ENCODE measurements at regions not wholly inside any gene's neighbourhood (a gene's known extent, or its start where the extent isn't known, plus 50 kb on each side); places are given as distances from the start of the nearest gene placed in this dataset.
"Not testable (repeated sequence)": the region's sequence is repeated elsewhere in the genome, so short reads cannot be mapped to it uniquely, and the experiment has no call there.

DNA sequence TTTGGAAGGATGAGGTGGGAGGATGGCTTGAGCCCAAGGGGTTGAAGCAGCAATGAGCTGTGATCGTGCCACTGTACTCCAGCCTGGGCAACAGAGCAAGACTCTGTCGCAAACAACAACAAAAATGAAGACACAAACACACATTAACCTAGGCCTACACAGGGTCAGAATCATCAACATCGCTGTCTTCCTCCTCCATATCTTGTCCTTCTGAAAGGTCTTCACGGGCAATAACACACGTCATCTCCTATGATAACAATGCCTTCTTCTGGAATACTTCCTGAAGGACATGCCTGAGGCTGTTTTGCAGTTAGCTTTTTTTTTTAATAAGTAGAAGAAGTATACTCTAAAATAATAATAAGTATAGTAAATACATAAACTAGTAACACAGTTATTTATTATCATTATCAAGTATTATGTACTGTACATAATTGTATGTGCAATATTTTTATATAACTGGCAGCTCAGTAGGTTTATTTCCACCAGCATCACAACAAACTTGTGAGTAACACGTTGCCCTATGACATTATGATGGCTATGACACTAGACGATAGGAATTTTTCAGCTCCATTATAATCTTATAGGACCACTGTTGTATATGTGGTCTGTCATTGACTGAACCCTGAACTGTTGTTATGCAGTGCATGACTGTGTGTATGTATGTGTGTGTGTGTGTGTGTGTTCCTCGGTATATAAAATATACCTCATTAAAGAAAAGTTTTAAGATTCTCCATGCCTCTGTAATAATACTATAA lies 69.2 kb upstream of the MAML3 start:
- TF ChIP-seq, protein P1, sequence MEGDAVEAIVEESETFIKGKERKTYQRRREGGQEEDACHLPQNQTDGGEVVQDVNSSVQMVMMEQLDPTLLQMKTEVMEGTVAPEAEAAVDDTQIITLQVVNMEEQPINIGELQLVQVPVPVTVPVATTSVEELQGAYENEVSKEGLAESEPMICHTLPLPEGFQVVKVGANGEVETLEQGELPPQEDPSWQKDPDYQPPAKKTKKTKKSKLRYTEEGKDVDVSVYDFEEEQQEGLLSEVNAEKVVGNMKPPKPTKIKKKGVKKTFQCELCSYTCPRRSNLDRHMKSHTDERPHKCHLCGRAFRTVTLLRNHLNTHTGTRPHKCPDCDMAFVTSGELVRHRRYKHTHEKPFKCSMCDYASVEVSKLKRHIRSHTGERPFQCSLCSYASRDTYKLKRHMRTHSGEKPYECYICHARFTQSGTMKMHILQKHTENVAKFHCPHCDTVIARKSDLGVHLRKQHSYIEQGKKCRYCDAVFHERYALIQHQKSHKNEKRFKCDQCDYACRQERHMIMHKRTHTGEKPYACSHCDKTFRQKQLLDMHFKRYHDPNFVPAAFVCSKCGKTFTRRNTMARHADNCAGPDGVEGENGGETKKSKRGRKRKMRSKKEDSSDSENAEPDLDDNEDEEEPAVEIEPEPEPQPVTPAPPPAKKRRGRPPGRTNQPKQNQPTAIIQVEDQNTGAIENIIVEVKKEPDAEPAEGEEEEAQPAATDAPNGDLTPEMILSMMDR (IDR thresholded peaks at IDR 0.05; ENCODE audit: low read depth, low read length): no peak

DNA sequence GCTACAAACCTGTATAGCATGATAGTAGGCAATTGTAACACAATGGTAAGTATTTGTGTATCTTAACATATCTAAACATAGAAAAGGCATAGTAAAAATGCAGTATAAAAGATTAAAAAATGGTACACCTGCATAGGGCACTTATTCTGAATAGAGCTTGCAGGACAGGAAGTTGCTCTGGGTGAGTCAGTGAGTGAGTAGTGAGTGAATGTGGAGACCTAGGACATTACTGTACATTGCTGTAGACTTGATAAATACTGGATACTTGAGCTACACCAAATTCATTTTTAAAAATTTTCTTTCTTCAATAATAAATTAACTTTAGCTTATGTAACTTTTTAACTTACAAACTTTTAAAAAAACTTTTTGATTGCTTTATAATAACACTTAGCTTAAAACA lies 68.2 kb upstream of the MAML3 start:
- TF ChIP-seq, protein P1 (IDR thresholded peaks at IDR 0.05; ENCODE audit: low read depth, low read length): no peak
- H3K4me3 ChIP-seq (ENCODE audit: low read depth, low read length): no peak overlapping the region

More for the DNA sequence above, 69.2 kb upstream of the MAML3 start:
- H3K4me3 ChIP-seq (ENCODE audit: low read depth, low read length): no peak overlapping the region

DNA sequence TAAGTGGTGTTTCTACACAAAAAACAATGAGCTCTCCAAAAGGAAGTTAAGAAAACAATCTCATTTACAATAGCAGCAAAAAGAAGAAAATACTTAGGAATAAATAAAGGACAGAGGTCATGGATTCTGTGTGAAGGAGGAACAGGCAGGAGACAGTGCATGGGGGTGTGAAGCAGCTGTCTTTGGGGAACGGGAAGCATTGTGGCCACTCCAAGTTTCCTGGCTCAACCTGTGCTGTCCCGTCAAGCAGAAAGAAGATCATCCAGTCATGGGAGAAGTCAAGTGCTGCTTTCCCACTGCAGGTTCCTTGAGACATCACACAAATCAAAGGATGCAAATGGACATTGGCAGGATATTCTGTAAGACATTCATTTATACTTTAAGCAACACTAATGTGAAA lies 66.1 kb upstream of the MAML3 start:
- no peak overlapping the region for H3K4me3 ChIP-seq (ENCODE audit: low read depth, low read length)
- TF ChIP-seq, protein P1 (IDR thresholded peaks at IDR 0.05; ENCODE audit: low read depth, low read length): no peak

DNA sequence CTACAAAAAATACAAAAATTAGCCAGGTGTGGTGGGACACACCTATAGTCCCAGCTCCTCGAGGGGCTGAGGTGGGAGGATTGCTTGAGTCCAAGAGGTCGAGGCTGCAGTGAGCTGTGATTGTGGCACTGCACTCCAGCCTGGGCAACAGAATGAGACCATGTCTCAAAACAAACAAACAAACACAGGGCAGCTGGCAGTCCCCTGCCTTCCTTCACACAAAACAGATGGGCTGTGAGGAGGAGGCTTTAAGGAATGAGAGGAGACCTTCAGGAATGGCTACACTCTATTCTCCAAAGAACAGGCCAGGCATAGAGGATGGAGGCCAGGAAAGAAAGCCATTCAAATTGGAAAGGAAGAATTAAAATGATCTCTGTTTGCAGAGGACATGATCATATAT lies 65.6 kb upstream of the MAML3 start:
- TF ChIP-seq, protein P1 (IDR thresholded peaks at IDR 0.05; ENCODE audit: low read depth, low read length): no peak
- no peak overlapping the region for H3K4me3 ChIP-seq (ENCODE audit: low read depth, low read length)

DNA sequence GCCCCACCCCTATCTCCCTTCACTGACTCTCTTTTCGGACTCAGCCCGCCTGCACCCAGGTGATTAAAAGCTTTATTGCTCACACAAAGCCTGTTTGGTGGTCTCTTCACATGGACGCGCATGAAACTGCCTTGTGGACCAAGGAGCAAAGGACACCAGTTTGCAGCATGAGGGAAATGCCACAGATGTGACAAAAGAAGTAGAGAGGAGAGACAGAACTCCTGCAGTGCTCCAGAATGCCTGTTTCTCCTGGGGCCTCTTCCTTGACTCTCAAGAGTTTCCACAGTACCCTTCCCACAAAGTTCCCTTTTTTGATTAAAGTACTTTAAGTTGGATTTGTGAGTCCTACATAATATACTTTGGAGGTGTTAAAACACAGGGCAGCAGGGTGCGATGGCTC lies 65.1 kb upstream of the MAML3 start:
- H3K4me3 ChIP-seq (ENCODE audit: low read depth, low read length): not testable (repeated sequence)

DNA sequence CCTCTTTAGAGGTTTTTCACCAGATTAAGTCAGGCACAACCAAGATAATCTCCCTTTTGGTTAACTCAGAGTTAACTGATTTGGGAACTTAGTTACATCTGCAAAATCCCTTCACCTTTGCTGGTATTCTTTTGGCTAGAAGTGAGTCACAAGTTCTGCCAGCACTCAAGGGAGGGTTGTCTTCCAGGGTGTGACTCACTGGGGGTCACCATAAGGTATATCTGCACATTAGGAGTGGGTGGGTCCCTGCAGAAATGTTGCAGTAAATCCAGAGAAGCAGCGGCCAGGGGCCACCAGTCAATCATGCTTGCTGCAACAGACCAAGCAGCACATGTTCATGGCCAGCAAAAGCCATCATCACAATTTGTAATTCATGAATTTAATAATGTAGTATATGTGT lies 59.8 kb upstream of the MAML3 start:
- TF ChIP-seq, protein P1 (IDR thresholded peaks at IDR 0.05; ENCODE audit: low read depth, low read length): no peak
- H3K4me3 ChIP-seq (ENCODE audit: low read depth, low read length): no peak overlapping the region

DNA sequence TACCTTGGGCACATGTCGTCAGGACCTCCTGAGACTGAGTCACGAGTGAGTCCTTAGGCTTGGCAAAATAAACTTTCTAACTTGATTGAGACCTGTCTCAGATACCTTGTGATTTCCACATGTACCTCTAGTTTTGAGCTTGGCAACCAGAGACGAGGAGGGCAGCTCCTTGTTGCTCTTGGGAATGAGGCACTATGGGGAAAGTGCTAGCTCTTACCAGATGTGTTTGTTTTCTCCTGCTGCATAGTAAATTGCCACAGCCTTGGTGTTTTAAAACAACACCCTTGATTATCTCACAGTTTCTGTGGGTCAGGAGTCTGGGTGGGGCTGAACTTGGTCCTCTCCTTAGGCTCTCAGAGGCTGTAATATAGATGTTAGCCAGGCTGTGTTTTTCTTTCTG lies 59.1 kb upstream of the MAML3 start:
- TF ChIP-seq, protein P1 (IDR thresholded peaks at IDR 0.05; ENCODE audit: low read depth, low read length): no peak
- H3K4me3 ChIP-seq (ENCODE audit: low read depth, low read length): no peak overlapping the region

DNA sequence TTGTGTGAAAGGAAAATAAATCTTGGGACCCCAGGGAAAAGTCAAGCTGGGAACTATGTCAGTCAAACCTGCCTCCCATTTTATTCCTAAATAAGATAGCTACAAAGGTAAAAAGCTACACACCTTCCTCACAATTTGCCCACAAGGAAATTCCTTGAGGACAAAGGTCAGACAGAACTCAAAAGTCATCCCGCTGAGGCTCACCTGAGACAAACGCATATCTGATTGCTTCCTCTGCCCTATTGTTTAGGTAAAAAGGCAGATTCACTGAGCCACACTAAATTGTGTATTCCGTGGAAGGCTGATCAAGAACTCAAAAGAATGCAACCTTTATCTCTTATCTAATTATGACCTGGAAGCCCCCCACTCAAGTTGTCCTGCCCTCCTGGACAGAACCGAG lies 58.7 kb upstream of the MAML3 start:
- no peak overlapping the region for H3K4me3 ChIP-seq (ENCODE audit: low read depth, low read length)
- TF ChIP-seq, protein P1 (IDR thresholded peaks at IDR 0.05; ENCODE audit: low read depth, low read length): no peak
